H1 (cell line): ENCODE measurements at regions not wholly inside any gene's neighbourhood (a gene's known extent, or its start where the extent isn't known, plus 50 kb on each side); places are given as distances from the start of the nearest gene placed in this dataset.

Source experiments
- CTCF ChIA-PET: fragments of 300-600 bp; sonication (Branson Sonifier 250); formaldehyde crosslinking; loops from one replicate; lab custom pipeline; 2021; ENCODE audit not compliant: partially characterized antibody; lab: Charles Lee
- POLR2A ChIA-PET: fragments of 300-600 bp; sonication (Branson Sonifier 250); formaldehyde crosslinking; loops from one replicate; lab custom pipeline; 2021; ENCODE audit warnings: inconsistent platforms; ENCODE audit not compliant: partially characterized antibody; lab: Charles Lee
- DNase-seq, 2 experiments: peaks; one replicate each; pipeline versions ENCODE4 v3.0.0 to v3.0.0-alpha.2; 2010 to 2022; ENCODE audit warnings: low spot score in 2 of 2, low read depth in 1 of 2, mixed read lengths in 1 of 2
- FAIRE-seq: peaks from 2 replicates; lab custom pipeline; 2011; peaks lifted over from hg19 to GRCh38; lab: Jason Lieb, UNC
- H2AFZ ChIP-seq: 2 replicates; pipeline ENCODE4 v1.8.1; 2012; ENCODE audit warnings: low read length, inconsistent platforms
- H2AK5ac ChIP-seq: 2 replicates; pipeline ENCODE4 v1.6.1; 2013; ENCODE audit warnings: low read depth, low read length
- H2BK120ac ChIP-seq: replicated peaks from 2 replicates; pipeline ENCODE3; 2013; ENCODE audit warnings: low read depth, low read length, inconsistent platforms
- H2BK12ac ChIP-seq: 2 replicates; pipeline ENCODE4 v1.6.1; 2013; ENCODE audit warnings: low read depth, low read length
- H2BK15ac ChIP-seq: 2 replicates; pipeline ENCODE4 v1.6.1; 2013; ENCODE audit warnings: low read length
- H2BK20ac ChIP-seq: 2 replicates; pipeline ENCODE4 v1.6.1; 2013; ENCODE audit warnings: low read length
- H2BK5ac ChIP-seq: 2 replicates; pipeline ENCODE4 v1.6.1; 2013; ENCODE audit warnings: low read depth, low read length
- H3K14ac ChIP-seq: 2 replicates; pipeline ENCODE4 v1.6.1; 2013; ENCODE audit warnings: inconsistent platforms; ENCODE audit not compliant: insufficient read length
- H3K18ac ChIP-seq: 2 replicates; pipeline ENCODE4 v1.6.1; 2013; ENCODE audit warnings: low read length; ENCODE audit errors: extremely low read depth
- H3K23ac ChIP-seq: 2 replicates; pipeline ENCODE4 v1.6.1; 2013; ENCODE audit warnings: inconsistent platforms; ENCODE audit not compliant: insufficient read length
- H3K23me2 ChIP-seq: 2 replicates; pipeline ENCODE4 v1.6.1; 2013; ENCODE audit warnings: low read depth, low read length
- H3K27ac ChIP-seq: 2 replicates; pipeline ENCODE4 v1.6.1; 2011; ENCODE audit warnings: low read depth, low read length, inconsistent platforms
- H3K27me3 ChIP-seq, 4 experiments: replicated peaks in 1 of 4; 1 replicate in 1 of 4; 2 replicates in 3 of 4; pipeline versions ENCODE4 v1.6.1 to v1.8.1; 2011 to 2013; ENCODE audit warnings: low read length in 3 of 4, mild to moderate bottlenecking in 3 of 4, inconsistent platforms in 2 of 4, mixed read lengths in 2 of 4, moderate library complexity in 1 of 4; ENCODE audit not compliant: control insufficient read depth in 3 of 4, insufficient read depth in 3 of 4; ENCODE audit errors: extremely low read depth in 1 of 4
- H3K36me3 ChIP-seq, 4 experiments: 2 replicates each; pipeline versions ENCODE4 v1.6.1 to v1.8.1; 2011 to 2013; ENCODE audit warnings: mild to moderate bottlenecking in 4 of 4, low read length in 3 of 4, moderate library complexity in 2 of 4, control low read depth in 1 of 4, inconsistent platforms in 1 of 4; ENCODE audit not compliant: insufficient read depth in 4 of 4, control insufficient read depth in 2 of 4
- H3K4ac ChIP-seq: replicated peaks from 2 replicates; pipeline ENCODE3; 2013; ENCODE audit warnings: low read length, low read depth, mixed read lengths, inconsistent platforms; ENCODE audit not compliant: insufficient read length
- H3K4me1 ChIP-seq, 4 experiments: replicated peaks in 1 of 4; 1 replicate in 1 of 4; 2 replicates in 3 of 4; pipeline versions ENCODE4 v1.6.1 to v1.8.1; 2011 to 2013; ENCODE audit warnings: low read length in 3 of 4, inconsistent platforms in 2 of 4, mixed read lengths in 1 of 4; ENCODE audit not compliant: insufficient read depth in 4 of 4, control insufficient read depth in 3 of 4
- H3K4me2 ChIP-seq, 2 experiments: 2 replicates each; pipeline versions ENCODE4 v1.6.1 to v1.8.1; 2011 to 2013; ENCODE audit warnings: low read depth in 2 of 2, low read length in 2 of 2, control low read depth in 1 of 2, inconsistent platforms in 1 of 2, mild to moderate bottlenecking in 1 of 2; ENCODE audit not compliant: insufficient read depth in 1 of 2
- H3K4me3 ChIP-seq, 4 experiments: fragments of 200-600, 300-600 bp in 1 of 4; sonication (generic), shearing (Covaris generic), sonication (Bioruptor Twin) in 1 of 4; 2 replicates each; pipeline versions ENCODE4 v1.5.1 to v1.8.1; 2011 to 2016; ENCODE audit warnings: low read length in 4 of 4, low read depth in 3 of 4, control low read depth in 2 of 4, inconsistent platforms in 2 of 4, mild to moderate bottlenecking in 2 of 4, mixed read lengths in 1 of 4, moderate library complexity in 1 of 4; ENCODE audit not compliant: insufficient read depth in 2 of 4; ENCODE audit errors: extremely low read depth in 1 of 4
- H3K56ac ChIP-seq: replicated peaks from 2 replicates; pipeline ENCODE3; 2013; ENCODE audit warnings: low read depth, mild to moderate bottlenecking, mixed read lengths, low read length, inconsistent platforms; ENCODE audit not compliant: insufficient read length
- H3K79me1 ChIP-seq: 2 replicates; pipeline ENCODE4 v1.6.1; 2013; ENCODE audit warnings: low read depth, low read length, control low read depth
- H3K79me2 ChIP-seq, 2 experiments: 2 replicates each; pipeline versions ENCODE4 v1.6.1 to v1.8.1; 2012 to 2013; ENCODE audit warnings: low read length in 2 of 2, mild to moderate bottlenecking in 2 of 2, inconsistent platforms in 1 of 2; ENCODE audit not compliant: insufficient read depth in 2 of 2, control insufficient read depth in 1 of 2
- H3K9ac ChIP-seq, 4 experiments: replicated peaks in 1 of 4; 1 replicate in 1 of 4; 2 replicates in 3 of 4; pipeline versions ENCODE4 v1.6.1 to v1.8.1; 2011 to 2013; ENCODE audit warnings: low read depth in 3 of 4, low read length in 3 of 4, control low read depth in 2 of 4, mild to moderate bottlenecking in 2 of 4, moderate library complexity in 2 of 4, inconsistent platforms in 1 of 4; ENCODE audit errors: extremely low read depth in 1 of 4
- H3K9me3 ChIP-seq, 2 experiments: 2 replicates each; pipeline versions ENCODE4 v1.6.1 to v1.8.1; 2012 to 2013; ENCODE audit warnings: mild to moderate bottlenecking in 2 of 2, moderate library complexity in 2 of 2, control low read depth in 1 of 2, inconsistent platforms in 1 of 2, low read depth in 1 of 2, low read length in 1 of 2, mixed read lengths in 1 of 2; ENCODE audit not compliant: insufficient read depth in 2 of 2
- H4K20me1 ChIP-seq, 2 experiments: replicated peaks in 1 of 2; 2 replicates each; pipeline versions ENCODE3 to v1.8.1; 2011 to 2013; ENCODE audit warnings: inconsistent platforms in 2 of 2, low read length in 2 of 2, mild to moderate bottlenecking in 1 of 2; ENCODE audit not compliant: insufficient read depth in 2 of 2, control insufficient read depth in 1 of 2
- H4K5ac ChIP-seq: 2 replicates; pipeline ENCODE4 v1.6.1; 2013; ENCODE audit warnings: low read length, low read depth, mixed read lengths, inconsistent platforms; ENCODE audit not compliant: insufficient read length
- H4K8ac ChIP-seq: 2 replicates; pipeline ENCODE4 v1.8.0; 2013; ENCODE audit warnings: mild to moderate bottlenecking, moderate library complexity, low read length, inconsistent platforms; ENCODE audit not compliant: insufficient read depth; ENCODE audit errors: extremely low read depth
- H4K91ac ChIP-seq: replicated peaks from 2 replicates; pipeline ENCODE3; 2013; ENCODE audit warnings: low read length, mixed read lengths, inconsistent platforms; ENCODE audit not compliant: insufficient read length
- BACH1 ChIP-seq: IDR thresholded peaks from 2 replicates; pipeline ENCODE4 v1.6.1; 2012; ENCODE audit warnings: low read length, improper control_type of control experiment
- TCF12 ChIP-seq: IDR thresholded peaks from 2 replicates; pipeline ENCODE4 v1.6.1; 2011; ENCODE audit warnings: low read depth, mild to moderate bottlenecking, low read length
- WGBS, 2 experiments: shearing (Covaris generic) in 1 of 2; methylation state at CpG; one replicate each; pipeline versions ENCODE4 v1.1.6 to v1.1.7; 2013 to 2015; ENCODE audit warnings: low lambda C conversion rate in 2 of 2, mixed read lengths in 2 of 2, inconsistent platforms in 1 of 2, low coverage in 1 of 2, missing lambda C conversion rate in 1 of 2; ENCODE audit not compliant: insufficient replicate concordance in 2 of 2, insufficient coverage in 1 of 2, insufficient read length in 1 of 2; ENCODE audit errors: extremely low coverage in 1 of 2, missing lambda C conversion rate in 1 of 2; 5-methylcytosine and 5-hydroxymethylcytosine counted together

DNA sequence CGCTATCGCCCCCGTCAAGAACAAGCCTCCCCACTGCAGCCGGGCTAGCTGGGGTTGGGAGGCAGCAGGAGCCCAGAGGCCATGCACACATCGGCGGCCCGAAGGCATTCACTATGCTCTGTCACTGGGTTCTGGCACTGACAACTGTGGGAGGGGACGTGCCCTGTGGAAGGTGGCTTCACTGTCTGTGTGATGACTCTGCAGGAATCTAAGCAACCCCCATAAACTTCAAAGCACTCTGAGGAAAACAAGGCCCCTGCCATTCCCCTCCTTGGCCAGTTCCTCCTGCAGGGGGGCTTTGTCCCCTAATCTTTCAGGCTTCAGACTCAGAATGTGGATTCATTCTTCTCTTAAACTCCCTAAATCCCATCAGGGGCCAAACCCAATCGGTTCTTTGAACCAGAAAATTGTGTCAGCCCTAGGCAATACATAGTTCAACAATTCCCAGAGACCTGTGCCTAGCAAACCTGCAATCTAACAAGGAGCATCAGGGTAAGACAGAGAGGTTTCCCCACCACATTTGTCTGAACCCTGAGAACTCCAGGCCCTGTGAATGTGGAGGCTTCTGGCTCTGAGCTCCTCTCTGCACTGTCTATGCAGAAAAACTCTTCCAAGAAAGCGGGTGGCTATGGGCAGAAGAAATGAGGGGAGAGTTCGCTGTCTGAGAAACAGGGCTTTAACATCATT lies 1477.2 kb downstream of the TBC1D22A start:
- FAIRE-seq (no peak), DNase-seq (no peak)
- H3K14ac ChIP-seq, result no peak overlapping the region
- no peaks in the 10 kb centered on the region for H3K79me2 ChIP-seq
- CTCF ChIA-PET, result interaction anchor here (0.6 to 1.6 kb wide), 5 partner anchors 22 to 280 kb away, joined by 3 to 5 read pairs (median 3); no protein-coding TSS in a partner anchor
- peaks cover 0 to 3% (median 0%) of the 10 kb centered on the region in 4 experiments; a peak in 3 of 7 replicates for H3K4me1 ChIP-seq
- POLR2A ChIA-PET, result no interaction called here
- no peaks in the 10 kb centered on the region for H3K79me1 ChIP-seq
- H3K4ac ChIP-seq, result no peak overlapping the region
- 76% methylated on average over 10 of the region's 11 CpGs; no CpG with 5 or more reads in 1 of the 2 experiments for WGBS, 2 experiments
- no peak overlapping the region for H2BK120ac ChIP-seq
- H3K56ac ChIP-seq, result no peak overlapping the region
- H4K20me1 ChIP-seq, result no peaks in the 10 kb centered on the region
- H3K18ac ChIP-seq, result no peak overlapping the region
- no peak overlapping the region; a peak in 1 of 8 replicates for H3K4me3 ChIP-seq
- no peak overlapping the region for H4K5ac ChIP-seq
- 0 out of 4 replicates have a peak overlapping the region, but pooled peaks of 1 of the 2 experiments have one; percentile 5 for H3K4me2 ChIP-seq
- no peaks in the 10 kb centered on the region for H3K36me3 ChIP-seq
- no peak overlapping the region for H3K23ac ChIP-seq
- 0 out of 2 replicates have a peak overlapping the region, but pooled peaks have one; percentile 1 for H2BK15ac ChIP-seq
- no peak overlapping the region for H2AFZ ChIP-seq
- no peak overlapping the region for H3K9ac ChIP-seq
- H3K27me3 ChIP-seq, result peaks cover 0 to 2% (median 0%) of the 10 kb centered on the region in 4 experiments; a peak in 2 of 7 replicates
- H3K9me3 ChIP-seq, result no peaks in the 10 kb centered on the region; a peak in 1 of 4 replicates
- 0 out of 2 replicates have a peak, but pooled peaks have one; percentile 31 for TF ChIP-seq BACH1
- TF ChIP-seq TCF12, result no peak
- TF ChIP-seq, all 59 proteins: peak for 1
- no peak overlapping the region for H2BK20ac ChIP-seq
- H3K23me2 ChIP-seq, result no peaks in the 10 kb centered on the region
- no peak overlapping the region for H2AK5ac ChIP-seq
- H2BK5ac ChIP-seq, result no peak overlapping the region
- no peak overlapping the region for H4K8ac ChIP-seq
- no peak overlapping the region for H3K27ac ChIP-seq
- no peak overlapping the region for H4K91ac ChIP-seq
- 0 out of 2 replicates have a peak overlapping the region, but pooled peaks have one; percentile 27 for H2BK12ac ChIP-seq
